RWPE2 (cell line): ENCODE measurements at regions not wholly inside any gene's neighbourhood (a gene's known extent, or its start where the extent isn't known, plus 50 kb on each side); places are given as distances from the start of the nearest gene placed in this dataset.
"Not testable (repeated sequence)": the region's sequence is repeated elsewhere in the genome, so short reads cannot be mapped to it uniquely, and the experiment has no call there.

Experiments
- ATAC-seq: fragments of 200-7000 bp; cut with Tn5 transposase; 3 replicates; pipeline ENCODE4 v1.9.1; 2021; ENCODE audit warnings: low read depth
- DNase-seq: peaks from one replicate; pipeline ENCODE4 v3.0.0-alpha.2; 2020; ENCODE audit warnings: low spot score
- H3K27ac ChIP-seq: fragments of 450-650 bp; 2 replicates; pipeline ENCODE4 v1.5.1; 2017; ENCODE audit warnings: mild to moderate bottlenecking; ENCODE audit not compliant: poor library complexity, severe bottlenecking
- H3K27me3 ChIP-seq: fragments of 250-450 bp; sonication (Bioruptor Pico); 2 replicates; pipeline ENCODE4 v1.5.1; 2021; ENCODE audit warnings: mild to moderate bottlenecking, moderate library complexity; ENCODE audit not compliant: insufficient read depth, poor library complexity, severe bottlenecking
- H3K36me3 ChIP-seq: fragments of 250-450 bp; sonication (Bioruptor Pico); 2 replicates; pipeline ENCODE4 v1.5.1; 2020; ENCODE audit warnings: low read depth, mild to moderate bottlenecking, moderate library complexity
- H3K4me1 ChIP-seq: fragments of 250-450 bp; sonication (Bioruptor Pico); 2 replicates; pipeline ENCODE4 v1.5.1; 2021; ENCODE audit warnings: mild to moderate bottlenecking, moderate library complexity; ENCODE audit not compliant: insufficient read depth, poor library complexity, severe bottlenecking
- H3K4me3 ChIP-seq: fragments of 250-450 bp; sonication (Bioruptor Pico); 2 replicates; pipeline ENCODE4 v1.5.1; 2021; ENCODE audit warnings: mild to moderate bottlenecking, moderate library complexity; ENCODE audit not compliant: severe bottlenecking
- H3K9me3 ChIP-seq: fragments of 250-450 bp; sonication (Bioruptor Pico); 2 replicates; pipeline ENCODE4 v1.5.1; 2021; ENCODE audit warnings: mild to moderate bottlenecking, moderate library complexity; ENCODE audit not compliant: severe bottlenecking
- TF ChIP-seq, protein P1 (sequence below): fragments of 450-650 bp; IDR thresholded peaks from one replicate; pipeline ENCODE4 v1.5.1; 2017; ENCODE audit warnings: mild to moderate bottlenecking, moderate library complexity; ENCODE audit not compliant: poor library complexity, severe bottlenecking

DNA sequence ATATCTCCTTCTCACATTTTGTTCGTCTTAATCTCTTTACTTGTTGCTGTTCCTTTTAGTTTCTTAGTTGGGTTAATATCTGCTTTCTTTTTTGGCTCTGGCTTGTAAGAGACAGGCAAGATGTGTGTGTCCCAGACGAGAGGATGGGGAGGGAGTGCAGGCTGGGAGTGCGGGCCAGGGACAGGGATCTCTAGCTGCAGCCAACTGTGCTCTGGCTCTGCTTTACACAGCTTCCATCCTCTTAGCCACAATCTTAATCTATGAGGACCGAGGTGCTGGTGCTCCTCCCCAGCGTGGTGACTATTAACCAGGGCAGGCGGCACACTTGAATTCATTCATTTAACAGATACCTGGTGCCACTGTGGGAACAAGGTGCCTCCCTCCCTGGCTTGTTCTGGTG, 70.9 kb upstream of the WASF3 start:
- no peak overlapping the region for H3K27ac ChIP-seq
- no peaks in the 10 kb centered on the region for H3K27me3 ChIP-seq
- TF ChIP-seq, protein P1, sequence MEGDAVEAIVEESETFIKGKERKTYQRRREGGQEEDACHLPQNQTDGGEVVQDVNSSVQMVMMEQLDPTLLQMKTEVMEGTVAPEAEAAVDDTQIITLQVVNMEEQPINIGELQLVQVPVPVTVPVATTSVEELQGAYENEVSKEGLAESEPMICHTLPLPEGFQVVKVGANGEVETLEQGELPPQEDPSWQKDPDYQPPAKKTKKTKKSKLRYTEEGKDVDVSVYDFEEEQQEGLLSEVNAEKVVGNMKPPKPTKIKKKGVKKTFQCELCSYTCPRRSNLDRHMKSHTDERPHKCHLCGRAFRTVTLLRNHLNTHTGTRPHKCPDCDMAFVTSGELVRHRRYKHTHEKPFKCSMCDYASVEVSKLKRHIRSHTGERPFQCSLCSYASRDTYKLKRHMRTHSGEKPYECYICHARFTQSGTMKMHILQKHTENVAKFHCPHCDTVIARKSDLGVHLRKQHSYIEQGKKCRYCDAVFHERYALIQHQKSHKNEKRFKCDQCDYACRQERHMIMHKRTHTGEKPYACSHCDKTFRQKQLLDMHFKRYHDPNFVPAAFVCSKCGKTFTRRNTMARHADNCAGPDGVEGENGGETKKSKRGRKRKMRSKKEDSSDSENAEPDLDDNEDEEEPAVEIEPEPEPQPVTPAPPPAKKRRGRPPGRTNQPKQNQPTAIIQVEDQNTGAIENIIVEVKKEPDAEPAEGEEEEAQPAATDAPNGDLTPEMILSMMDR = no peak
- no peaks in the 10 kb centered on the region for H3K4me1 ChIP-seq
- DNase-seq = no peak
- ATAC-seq = no peak
- H3K9me3 ChIP-seq = no peaks in the 10 kb centered on the region
- H3K4me3 ChIP-seq = no peak overlapping the region
- no peaks in the 10 kb centered on the region for H3K36me3 ChIP-seq

DNA sequence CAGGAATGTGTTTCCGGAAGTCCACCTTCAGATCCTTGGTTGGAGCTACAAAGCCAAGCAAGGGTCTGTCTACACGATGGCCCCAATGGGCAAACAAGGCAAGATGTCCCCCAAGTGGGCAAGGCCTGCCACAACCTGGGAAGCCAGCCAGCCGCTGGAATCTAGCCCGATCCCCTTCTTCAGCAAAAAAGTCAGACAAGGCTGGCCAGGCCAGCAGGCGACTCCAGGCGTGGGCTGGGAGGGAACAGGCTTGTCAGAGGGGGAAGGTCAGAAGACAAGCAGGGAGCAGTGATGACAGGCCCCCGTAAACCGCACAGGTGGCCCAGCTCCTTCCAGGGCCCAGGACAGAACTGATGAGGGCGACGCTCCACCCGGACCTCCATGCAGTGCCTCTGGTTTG, 69.7 kb upstream of the WASF3 start:
- no peak overlapping the region for H3K4me3 ChIP-seq
- no peaks in the 10 kb centered on the region for H3K9me3 ChIP-seq
- H3K27me3 ChIP-seq = no peaks in the 10 kb centered on the region
- TF ChIP-seq, protein P1 = no peak
- H3K36me3 ChIP-seq = no peaks in the 10 kb centered on the region
- DNase-seq = no peak
- H3K4me1 ChIP-seq = no peaks in the 10 kb centered on the region
- ATAC-seq = no peak
- H3K27ac ChIP-seq = no peak overlapping the region

DNA sequence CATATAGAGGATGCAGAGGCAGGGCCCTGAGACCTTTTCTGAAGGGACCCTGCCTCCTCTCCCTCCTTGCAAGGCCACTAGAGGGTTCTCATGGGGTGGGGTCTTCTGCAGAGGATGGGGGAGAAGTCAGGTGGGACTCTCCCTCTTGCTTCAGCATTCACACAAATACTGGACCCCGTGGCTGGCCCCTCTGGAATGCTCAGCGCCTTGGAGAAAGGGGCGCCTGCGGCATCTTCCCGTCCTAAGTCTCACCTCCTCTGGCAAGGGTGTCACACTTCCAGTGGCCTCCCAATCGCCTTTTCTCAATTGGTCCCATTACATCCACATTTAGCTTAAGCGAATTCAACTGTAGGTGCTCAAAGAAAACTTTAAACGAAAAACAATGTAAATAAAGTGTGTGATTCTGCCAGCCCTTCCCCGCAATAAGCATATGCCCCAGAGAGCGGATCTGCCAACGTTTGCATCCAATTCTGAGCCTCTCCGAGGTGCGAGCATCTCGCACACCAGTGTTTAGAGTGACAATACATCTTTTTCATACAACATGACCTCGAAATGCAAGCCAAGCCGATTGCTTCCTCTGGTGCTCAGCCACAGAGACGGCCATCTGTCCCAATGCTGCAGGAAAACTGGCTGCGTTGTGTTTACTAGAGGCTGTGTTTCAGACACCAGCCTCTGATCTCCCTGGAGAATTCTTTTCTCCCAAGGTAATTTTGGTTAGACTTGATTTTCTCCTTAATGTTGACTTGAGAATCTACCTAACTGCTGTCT, 69.1 kb upstream of the WASF3 start:
- no peaks in the 10 kb centered on the region for H3K9me3 ChIP-seq
- no peak overlapping the region for H3K4me3 ChIP-seq
- DNase-seq (no peak), ATAC-seq (no peak)
- no peaks in the 10 kb centered on the region for H3K27me3 ChIP-seq
- no peak overlapping the region for H3K27ac ChIP-seq
- TF ChIP-seq, protein P1 = no peak
- no peaks in the 10 kb centered on the region for H3K36me3 ChIP-seq
- no peaks in the 10 kb centered on the region for H3K4me1 ChIP-seq

DNA sequence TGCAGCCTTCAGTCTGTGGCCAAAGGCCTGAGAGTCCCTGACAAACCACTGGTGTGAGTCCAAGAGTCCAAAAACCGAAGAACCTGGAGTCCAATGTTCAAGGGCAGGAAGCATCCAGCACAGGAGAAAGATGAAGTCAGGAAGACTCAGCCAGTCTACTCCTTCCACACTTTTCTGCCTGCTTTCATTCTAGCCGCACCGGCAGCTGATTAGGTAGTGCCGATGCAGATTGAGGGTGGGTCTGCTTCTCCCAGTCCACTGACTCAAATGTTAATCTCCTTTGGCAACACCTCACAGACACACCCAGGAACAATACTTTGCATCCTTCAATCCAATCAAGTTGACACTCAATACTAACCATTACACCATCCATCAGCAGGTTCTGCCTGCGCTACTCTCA, 65.2 kb upstream of the WASF3 start:
- H3K27ac ChIP-seq, H3K36me3 ChIP-seq, H3K4me3 ChIP-seq, ATAC-seq, H3K4me1 ChIP-seq, H3K9me3 ChIP-seq, H3K27me3 ChIP-seq, DNase-seq: not testable (repeated sequence)

DNA sequence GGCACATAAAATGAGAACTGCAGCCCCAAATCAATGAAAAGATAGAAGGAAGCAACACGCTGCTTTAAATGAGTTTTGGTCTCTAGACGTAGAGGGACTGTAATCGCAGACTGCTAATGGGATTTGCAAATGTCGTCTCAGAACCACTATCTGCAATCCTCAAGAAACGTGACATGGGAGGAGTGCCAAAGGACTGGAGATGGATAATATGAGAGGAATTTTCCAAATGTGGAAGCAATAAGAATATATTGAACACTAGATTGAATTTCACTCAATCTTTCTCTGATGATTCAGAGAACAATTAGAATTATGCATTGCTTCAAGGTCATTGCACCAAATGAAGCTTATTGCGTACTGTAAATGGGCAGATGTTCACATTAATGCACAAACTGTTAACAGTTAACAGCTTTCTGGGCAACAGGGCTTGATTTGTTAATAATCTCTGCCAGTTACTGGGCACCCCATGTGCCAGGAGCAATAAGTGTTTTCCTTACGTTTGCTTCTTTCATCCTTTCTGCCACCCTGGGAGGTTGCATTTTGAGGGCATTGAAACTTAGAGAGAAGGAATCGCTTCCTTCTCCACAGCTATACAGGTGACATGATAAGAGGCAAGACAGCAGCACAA, 62.8 kb upstream of the WASF3 start:
- no peak for ATAC-seq
- H3K27ac ChIP-seq = no peak overlapping the region
- no peaks in the 10 kb centered on the region for H3K9me3 ChIP-seq
- H3K4me1 ChIP-seq = peaks cover 16% of the 10 kb centered on the region
- TF ChIP-seq, protein P1 = no peak
- H3K36me3 ChIP-seq = no peaks in the 10 kb centered on the region
- H3K4me3 ChIP-seq = no peak overlapping the region
- H3K27me3 ChIP-seq = no peaks in the 10 kb centered on the region
- no peak for DNase-seq
